GM23338 (cell line): ENCODE measurements at regions not wholly inside any gene's neighbourhood (a gene's known extent, or its start where the extent isn't known, plus 50 kb on each side); places are given as distances from the start of the nearest gene placed in this dataset.

Experiments
- ATAC-seq: fragments of 200-7000 bp; cut with Tn5 transposase; 3 replicates; pipeline ENCODE4 v1.9.1; 2020
- DNase-seq: peaks from one replicate; pipeline ENCODE4 v3.0.0-alpha.2; 2015; ENCODE audit warnings: low spot score
- H2AFZ ChIP-seq: fragments of 200-600 bp; sonication (generic); 2 replicates; pipeline ENCODE4 v1.8.0; 2016; ENCODE audit warnings: antibody characterized with exemption, mild to moderate bottlenecking, moderate library complexity
- H3F3A ChIP-seq: fragments of 200-600 bp; sonication (generic); replicated peaks from 2 replicates; pipeline ENCODE4 v1.8.0; 2017; ENCODE audit warnings: antibody characterized with exemption, mixed run types, low read depth
- H3K27ac ChIP-seq: fragments of 200-600 bp; sonication (generic); 2 replicates; pipeline ENCODE4 v1.6.1; 2016; ENCODE audit warnings: low read depth
- H3K27me3 ChIP-seq: fragments of 200-600 bp; sonication (generic); 2 replicates; pipeline ENCODE4 v1.8.0; 2016; ENCODE audit warnings: mild to moderate bottlenecking, mixed run types, moderate library complexity; ENCODE audit not compliant: insufficient read depth
- H3K36me3 ChIP-seq: fragments of 200-600 bp; sonication (generic); 2 replicates; pipeline ENCODE4 v1.8.0; 2016; ENCODE audit warnings: mild to moderate bottlenecking; ENCODE audit not compliant: insufficient read depth
- H3K4me1 ChIP-seq: fragments of 200-600 bp; sonication (generic); 2 replicates; pipeline ENCODE4 v1.8.0; 2016; ENCODE audit warnings: mild to moderate bottlenecking, moderate library complexity; ENCODE audit not compliant: insufficient read depth
- H3K4me2 ChIP-seq: fragments of 200-600 bp; sonication (generic); 2 replicates; pipeline ENCODE4 v1.7.1; 2017; ENCODE audit warnings: mixed run types
- H3K4me3 ChIP-seq: fragments of 200-600 bp; sonication (generic); 2 replicates; pipeline ENCODE4 v1.6.1; 2016; ENCODE audit warnings: mixed run types
- H3K79me2 ChIP-seq: fragments of 200-600 bp; sonication (generic); replicated peaks from 2 replicates; pipeline ENCODE4 v1.8.0; 2017; ENCODE audit warnings: mild to moderate bottlenecking; ENCODE audit not compliant: insufficient read depth
- H3K9me2 ChIP-seq: fragments of 200-600 bp; sonication (generic); 2 replicates; pipeline ENCODE4 v1.8.0; 2017; ENCODE audit not compliant: insufficient read depth
- H4K20me1 ChIP-seq: fragments of 200-600 bp; sonication (generic); replicated peaks from 2 replicates; pipeline ENCODE4 v1.8.0; 2017; ENCODE audit warnings: mild to moderate bottlenecking; ENCODE audit not compliant: insufficient read depth
- H3K27ac Mint-ChIP-seq: 2 replicates; pipeline ENCODE4 v1.8.0; 2020; ENCODE audit warnings: inconsistent platforms, mild to moderate bottlenecking, moderate library complexity, mixed read lengths
- H3K27me3 Mint-ChIP-seq: 3 replicates; pipeline ENCODE4 v1.8.0; 2022; ENCODE audit warnings: low read depth, mild to moderate bottlenecking, moderate library complexity, mixed read lengths, inconsistent platforms; ENCODE audit not compliant: insufficient read depth, poor library complexity
- H3K36me3 Mint-ChIP-seq: 3 replicates; pipeline ENCODE4 v1.8.0; 2021; ENCODE audit warnings: low read depth, mild to moderate bottlenecking, inconsistent platforms, moderate library complexity, mixed read lengths
- H3K4me1 Mint-ChIP-seq: 3 replicates; pipeline ENCODE4 v1.8.0; 2020; ENCODE audit warnings: mild to moderate bottlenecking, inconsistent platforms, mixed read lengths
- H3K4me3 Mint-ChIP-seq: 3 replicates; pipeline ENCODE4 v1.8.0; 2021; ENCODE audit warnings: moderate library complexity, mild to moderate bottlenecking, inconsistent platforms, mixed read lengths
- H3K9me3 Mint-ChIP-seq: 3 replicates; pipeline ENCODE4 v1.8.0; 2020; ENCODE audit warnings: moderate library complexity, mild to moderate bottlenecking, inconsistent platforms, mixed read lengths
- CREB1 ChIP-seq: fragments of 250-450 bp; sonication (Bioruptor Pico); IDR thresholded peaks from 2 replicates; pipeline ENCODE4 v1.5.0; 2020; ENCODE audit warnings: low read depth, mild to moderate bottlenecking, moderate library complexity
- CTCF ChIP-seq, 2 experiments: fragments of 200-600 bp in 1 of 2; sonication (generic) in 1 of 2; conservative IDR thresholded peaks; 2 replicates each; pipeline versions ENCODE4 v1.5.1 to v1.6.1; 2016 to 2017; ENCODE audit warnings: antibody characterized with exemption in 2 of 2, low read depth in 2 of 2, mild to moderate bottlenecking in 2 of 2, moderate library complexity in 1 of 2
- EZH2 ChIP-seq: fragments of 200-600 bp; sonication (generic); IDR thresholded peaks from one replicate; pipeline ENCODE4 v1.8.0; 2017; ENCODE audit warnings: antibody characterized with exemption, mild to moderate bottlenecking, low read depth; ENCODE audit not compliant: unreplicated experiment
- EZH2phosphoT487 ChIP-seq: fragments of 200-600 bp; sonication (generic); IDR thresholded peaks from one replicate; pipeline ENCODE4 v1.8.1; 2018; ENCODE audit warnings: antibody characterized with exemption; ENCODE audit not compliant: unreplicated experiment
- JUNB ChIP-seq: IDR thresholded peaks from one replicate; pipeline ENCODE4 v1.6.1; 2016; ENCODE audit warnings: antibody characterized with exemption; ENCODE audit not compliant: unreplicated experiment
- NANOG ChIP-seq: IDR thresholded peaks from 2 replicates; pipeline ENCODE4 v1.6.1; 2016; ENCODE audit warnings: antibody characterized with exemption, borderline replicate concordance
- POLR2AphosphoS5 ChIP-seq: IDR thresholded peaks from 2 replicates; pipeline ENCODE4 v1.6.1; 2016; ENCODE audit warnings: antibody characterized with exemption, low read depth
- STAT1 ChIP-seq: IDR thresholded peaks from one replicate; pipeline ENCODE4 v1.6.1; 2016; ENCODE audit warnings: antibody characterized with exemption; ENCODE audit not compliant: unreplicated experiment
- ZNF114 ChIP-seq: fragments of 250-450 bp; sonication (Bioruptor Pico); IDR thresholded peaks from 2 replicates; pipeline ENCODE4 v1.5.0; 2020; ENCODE audit warnings: mild to moderate bottlenecking, moderate library complexity
- ZNF331 ChIP-seq: fragments of 250-450 bp; sonication (Bioruptor Pico); IDR thresholded peaks from 2 replicates; pipeline ENCODE4 v1.5.0; 2020; ENCODE audit warnings: low read depth, mild to moderate bottlenecking, moderate library complexity
- ZNF462 ChIP-seq: fragments of 250-450 bp; sonication (Bioruptor Pico); IDR thresholded peaks from 2 replicates; pipeline ENCODE4 v1.5.0; 2020; ENCODE audit warnings: mild to moderate bottlenecking, moderate library complexity
- TF ChIP-seq, protein P1 (sequence below): IDR thresholded peaks from one replicate; pipeline ENCODE4 v1.6.1; 2018; ENCODE audit warnings: antibody characterized with exemption; ENCODE audit not compliant: unreplicated experiment
- TF ChIP-seq, protein P2 (sequence below): IDR thresholded peaks from 2 replicates; pipeline ENCODE4 v1.6.1; 2016; ENCODE audit warnings: antibody characterized with exemption

GRCh38 chr2:223108351-223109050 lies 56.5 kb downstream of the KCNE4 start:
- H3K36me3 Mint-ChIP-seq = no peaks in the 10 kb centered on the region
- no peak for DNase-seq
- H3K4me2 ChIP-seq = no peak overlapping the region
- H3K4me3 Mint-ChIP-seq = no peak overlapping the region
- no peaks in the 10 kb centered on the region for H3K36me3 ChIP-seq
- H3K27ac ChIP-seq = no peak overlapping the region
- H3K4me1 Mint-ChIP-seq = peaks cover 5% of the 10 kb centered on the region
- H3K27me3 Mint-ChIP-seq = peaks cover 3% of the 10 kb centered on the region
- no peak for ATAC-seq
- H3K27ac Mint-ChIP-seq = no peak overlapping the region
- H3K79me2 ChIP-seq = no peaks in the 10 kb centered on the region
- no peaks in the 10 kb centered on the region for H4K20me1 ChIP-seq
- no peak overlapping the region for H2AFZ ChIP-seq
- TF ChIP-seq POLR2AphosphoS5 = no peak
- no peak for TF ChIP-seq ZNF114 (CRISPR knock-in tag)
- no peak for TF ChIP-seq NANOG
- no peak for TF ChIP-seq CTCF (conservative IDR thresholded peaks at IDR 0.05; ENCODE audit: low read depth in 2 of 2)
- TF ChIP-seq CREB1 (CRISPR knock-in tag) = no peak
- TF ChIP-seq ZNF462 (CRISPR knock-in tag) = no peak
- no peak for TF ChIP-seq STAT1
- TF ChIP-seq, protein P1, sequence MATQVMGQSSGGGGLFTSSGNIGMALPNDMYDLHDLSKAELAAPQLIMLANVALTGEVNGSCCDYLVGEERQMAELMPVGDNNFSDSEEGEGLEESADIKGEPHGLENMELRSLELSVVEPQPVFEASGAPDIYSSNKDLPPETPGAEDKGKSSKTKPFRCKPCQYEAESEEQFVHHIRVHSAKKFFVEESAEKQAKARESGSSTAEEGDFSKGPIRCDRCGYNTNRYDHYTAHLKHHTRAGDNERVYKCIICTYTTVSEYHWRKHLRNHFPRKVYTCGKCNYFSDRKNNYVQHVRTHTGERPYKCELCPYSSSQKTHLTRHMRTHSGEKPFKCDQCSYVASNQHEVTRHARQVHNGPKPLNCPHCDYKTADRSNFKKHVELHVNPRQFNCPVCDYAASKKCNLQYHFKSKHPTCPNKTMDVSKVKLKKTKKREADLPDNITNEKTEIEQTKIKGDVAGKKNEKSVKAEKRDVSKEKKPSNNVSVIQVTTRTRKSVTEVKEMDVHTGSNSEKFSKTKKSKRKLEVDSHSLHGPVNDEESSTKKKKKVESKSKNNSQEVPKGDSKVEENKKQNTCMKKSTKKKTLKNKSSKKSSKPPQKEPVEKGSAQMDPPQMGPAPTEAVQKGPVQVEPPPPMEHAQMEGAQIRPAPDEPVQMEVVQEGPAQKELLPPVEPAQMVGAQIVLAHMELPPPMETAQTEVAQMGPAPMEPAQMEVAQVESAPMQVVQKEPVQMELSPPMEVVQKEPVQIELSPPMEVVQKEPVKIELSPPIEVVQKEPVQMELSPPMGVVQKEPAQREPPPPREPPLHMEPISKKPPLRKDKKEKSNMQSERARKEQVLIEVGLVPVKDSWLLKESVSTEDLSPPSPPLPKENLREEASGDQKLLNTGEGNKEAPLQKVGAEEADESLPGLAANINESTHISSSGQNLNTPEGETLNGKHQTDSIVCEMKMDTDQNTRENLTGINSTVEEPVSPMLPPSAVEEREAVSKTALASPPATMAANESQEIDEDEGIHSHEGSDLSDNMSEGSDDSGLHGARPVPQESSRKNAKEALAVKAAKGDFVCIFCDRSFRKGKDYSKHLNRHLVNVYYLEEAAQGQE = no peak
- no peak for TF ChIP-seq ZNF331 (CRISPR knock-in tag)
- TF ChIP-seq EZH2phosphoT487 = no peak
- no peak for TF ChIP-seq EZH2
- TF ChIP-seq JUNB = no peak
- TF ChIP-seq, protein P2, sequence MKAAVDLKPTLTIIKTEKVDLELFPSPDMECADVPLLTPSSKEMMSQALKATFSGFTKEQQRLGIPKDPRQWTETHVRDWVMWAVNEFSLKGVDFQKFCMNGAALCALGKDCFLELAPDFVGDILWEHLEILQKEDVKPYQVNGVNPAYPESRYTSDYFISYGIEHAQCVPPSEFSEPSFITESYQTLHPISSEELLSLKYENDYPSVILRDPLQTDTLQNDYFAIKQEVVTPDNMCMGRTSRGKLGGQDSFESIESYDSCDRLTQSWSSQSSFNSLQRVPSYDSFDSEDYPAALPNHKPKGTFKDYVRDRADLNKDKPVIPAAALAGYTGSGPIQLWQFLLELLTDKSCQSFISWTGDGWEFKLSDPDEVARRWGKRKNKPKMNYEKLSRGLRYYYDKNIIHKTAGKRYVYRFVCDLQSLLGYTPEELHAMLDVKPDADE = no peak
- 0 out of 2 replicates have a peak, but pooled peaks cover 6% of the 10 kb centered on the region for H3K4me1 ChIP-seq
- no peaks in the 10 kb centered on the region for H3F3A ChIP-seq
- H3K4me3 ChIP-seq = no peak overlapping the region
- H3K9me2 ChIP-seq = peaks cover 8% of the 10 kb centered on the region; the same call in 1 of the 2 replicates
- H3K9me3 Mint-ChIP-seq = no peaks in the 10 kb centered on the region
- H3K27me3 ChIP-seq = no peaks in the 10 kb centered on the region
